ENCODE measurements at regions not wholly inside any gene's neighbourhood (a gene's known extent, or its start where the extent isn't known, plus 50 kb on each side); places are given as distances from the start of the nearest gene placed in this dataset.
"Not testable (repeated sequence)": the region's sequence is repeated elsewhere in the genome, so short reads cannot be mapped to it uniquely, and the experiment has no call there.

GRCh38 chr21:25254491-25255174, 352.6 kb downstream of the MRPL39 start:
- DNase-seq (ENCODE audit: low spot score) (no peak), FAIRE-seq (no peak)

- no peak for DNase-seq (ENCODE audit: low spot score)
- no peak for FAIRE-seq
Observed at GRCh38 chr21:25246546-25246945, 360.7 kb downstream of the MRPL39 start.

GRCh38 chr21:25244735-25245134, 362.5 kb downstream of the MRPL39 start:
- DNase-seq (ENCODE audit: low spot score) (no peak), FAIRE-seq (peak; percentile 42)

GRCh38 chr21:25243808-25244207, 363.5 kb downstream of the MRPL39 start:
- no peak for DNase-seq (ENCODE audit: low spot score)
- no peak for FAIRE-seq

- FAIRE-seq (no peak), DNase-seq (ENCODE audit: low spot score) (no peak)
Observed at GRCh38 chr21:25240974-25241373, 366.3 kb downstream of the MRPL39 start.

- no peak for DNase-seq (ENCODE audit: low spot score)
- no peak for FAIRE-seq
Observed at GRCh38 chr21:25234857-25235801, 372.2 kb downstream of the MRPL39 start.

GRCh38 chr21:25220954-25221353, 386.3 kb downstream of the MRPL39 start:
- DNase-seq (ENCODE audit: low spot score), result no peak
- no peak for FAIRE-seq

- FAIRE-seq (no peak), DNase-seq (ENCODE audit: low spot score) (no peak)
Observed at GRCh38 chr21:25220169-25220568, 387.1 kb downstream of the MRPL39 start.

GRCh38 chr21:25215698-25216384, 391.4 kb downstream of the MRPL39 start:
- FAIRE-seq, result no peak
- DNase-seq (ENCODE audit: low spot score), result no peak

GRCh38 chr21:25214676-25215075, 392.6 kb downstream of the MRPL39 start:
- DNase-seq (ENCODE audit: low spot score), result no peak
- FAIRE-seq, result no peak

- no peak for DNase-seq (ENCODE audit: low spot score)
- no peak for FAIRE-seq
Observed at GRCh38 chr21:25199944-25200343, 407.3 kb downstream of the MRPL39 start.

- peak; percentile 83 for FAIRE-seq
- DNase-seq (ENCODE audit: low spot score), result peak; percentile 37
Observed at GRCh38 chr21:25191141-25191540, 416.1 kb downstream of the MRPL39 start.

- DNase-seq (ENCODE audit: low spot score) (no peak), FAIRE-seq (no peak)
Observed at GRCh38 chr21:25189497-25189896, 417.8 kb downstream of the MRPL39 start.

GRCh38 chr21:25188677-25189079, 418.6 kb downstream of the MRPL39 start:
- FAIRE-seq (no peak), DNase-seq (ENCODE audit: low spot score) (no peak)

GRCh38 chr21:25186273-25186672, 421.0 kb downstream of the MRPL39 start:
- DNase-seq (ENCODE audit: low spot score) (no peak), FAIRE-seq (peak; percentile 72)

GRCh38 chr21:25183577-25183976, 423.7 kb downstream of the MRPL39 start:
- FAIRE-seq, result no peak
- no peak for DNase-seq (ENCODE audit: low spot score)

GRCh38 chr21:25181690-25182089, 425.6 kb downstream of the MRPL39 start:
- DNase-seq (ENCODE audit: low spot score); FAIRE-seq: not testable (repeated sequence)

- no peak for DNase-seq (ENCODE audit: low spot score)
- FAIRE-seq, result peak; percentile 70
Observed at GRCh38 chr21:25179116-25179515, 428.2 kb downstream of the MRPL39 start.

GRCh38 chr21:25176637-25177412, 430.5 kb downstream of the MRPL39 start:
- DNase-seq (ENCODE audit: low spot score), result peak; percentile 64
- FAIRE-seq, result peak; percentile 90

- FAIRE-seq (no peak), DNase-seq (ENCODE audit: low spot score) (no peak)
Observed at GRCh38 chr21:25175938-25176337, 431.3 kb downstream of the MRPL39 start.

GRCh38 chr21:25171438-25171837, 435.8 kb downstream of the MRPL39 start:
- FAIRE-seq (peak; percentile 89), DNase-seq (ENCODE audit: low spot score) (peak; percentile 68)

Data from RCC 7860 (cell line).